IMR-90 (cell line): ENCODE measurements at regions not wholly inside any gene's neighbourhood (a gene's known extent, or its start where the extent isn't known, plus 50 kb on each side); places are given as distances from the start of the nearest gene placed in this dataset.

Source experiments
- ATAC-seq: fragments of 200-7000 bp; cut with Tn5 transposase; 2 replicates; pipeline ENCODE4 v1.9.1; 2020; ENCODE audit warnings: low read depth, mild to moderate bottlenecking, moderate library complexity
- BruUV-seq: library from RNA; stranded (reverse); fragments of 400-500 nt; replicated peaks from 2 replicates; lab custom pipeline; 2021; lab: Mats Ljungman, UMichigan
- CTCF ChIA-PET: fragments of 300-600 bp; formaldehyde crosslinking; extraction: SDS; loops from one replicate; lab custom pipeline; 2021; ENCODE audit warnings: antibody characterized with exemption; lab: Yijun Ruan, JAX
- POLR2A ChIA-PET: fragments of 300-600 bp; sonication (Branson Sonifier 250); formaldehyde crosslinking; loops from one replicate; lab custom pipeline; 2022; ENCODE audit warnings: antibody characterized with exemption; ENCODE audit not compliant: unreplicated experiment; lab: Charles Lee
- DNase-seq: peaks from one replicate; pipeline ENCODE4 v3.0.0; 2013
- H2AFZ ChIP-seq: replicated peaks from 2 replicates; pipeline ENCODE3; 2013; ENCODE audit warnings: low read length, mild to moderate bottlenecking; ENCODE audit not compliant: poor library complexity
- H2AK5ac ChIP-seq: 2 replicates; pipeline ENCODE4 v1.6.1; 2013; ENCODE audit warnings: low read depth, low read length, inconsistent platforms
- H2AK9ac ChIP-seq: replicated peaks from 2 replicates; pipeline ENCODE3; 2013; ENCODE audit warnings: mild to moderate bottlenecking, low read depth, low read length, moderate library complexity; ENCODE audit not compliant: poor library complexity
- H2BK120ac ChIP-seq: 2 replicates; pipeline ENCODE4 v1.6.1; 2013; ENCODE audit warnings: low read depth, low read length, inconsistent platforms
- H2BK15ac ChIP-seq: 3 replicates; pipeline ENCODE4 v1.6.1; 2013; ENCODE audit warnings: low read depth, low read length, inconsistent platforms
- H2BK20ac ChIP-seq: 2 replicates; pipeline ENCODE4 v1.6.1; 2013; ENCODE audit warnings: low read depth, mild to moderate bottlenecking, inconsistent platforms, low read length, moderate library complexity
- H2BK5ac ChIP-seq: 2 replicates; pipeline ENCODE4 v1.6.1; 2013; ENCODE audit warnings: mild to moderate bottlenecking, low read depth, low read length, inconsistent platforms; ENCODE audit not compliant: poor library complexity, severe bottlenecking
- H3K14ac ChIP-seq: replicated peaks from 2 replicates; pipeline ENCODE4 v1.6.1; 2013; ENCODE audit warnings: low read depth, low read length, inconsistent platforms
- H3K18ac ChIP-seq: 2 replicates; pipeline ENCODE4 v1.6.1; 2013; ENCODE audit warnings: low read depth, low read length, control low read depth
- H3K23ac ChIP-seq: 2 replicates; pipeline ENCODE4 v1.6.1; 2013; ENCODE audit warnings: low read depth, low read length, inconsistent platforms
- H3K27ac ChIP-seq: 2 replicates; pipeline ENCODE4 v1.5.1; 2013; ENCODE audit warnings: mild to moderate bottlenecking, control low read depth, low read length; ENCODE audit not compliant: insufficient read depth
- H3K27me3 ChIP-seq: 2 replicates; pipeline ENCODE4 v1.6.1; 2013; ENCODE audit warnings: low read length; ENCODE audit not compliant: control insufficient read depth, insufficient read depth
- H3K36me3 ChIP-seq: 2 replicates; pipeline ENCODE4 v1.6.1; 2013; ENCODE audit warnings: low read length, mixed read lengths; ENCODE audit not compliant: control insufficient read depth, insufficient read depth
- H3K4ac ChIP-seq: 2 replicates; pipeline ENCODE4 v1.6.1; 2013; ENCODE audit warnings: low read depth, low read length, inconsistent platforms
- H3K4me1 ChIP-seq: 2 replicates; pipeline ENCODE4 v1.6.1; 2013; ENCODE audit warnings: low read length, mixed read lengths; ENCODE audit not compliant: control insufficient read depth, insufficient read depth
- H3K4me2 ChIP-seq: 2 replicates; pipeline ENCODE4 v1.6.1; 2013; ENCODE audit warnings: low read depth, mild to moderate bottlenecking, control low read depth, low read length, moderate library complexity
- H3K4me3 ChIP-seq: 2 replicates; pipeline ENCODE4 v1.5.1; 2013; ENCODE audit warnings: low read depth, mild to moderate bottlenecking, control low read depth, low read length, moderate library complexity; ENCODE audit not compliant: insufficient read depth
- H3K56ac ChIP-seq: 2 replicates; pipeline ENCODE4 v1.6.1; 2013; ENCODE audit warnings: low read length, inconsistent platforms; ENCODE audit not compliant: insufficient read depth; ENCODE audit errors: extremely low read depth
- H3K79me1 ChIP-seq, 2 experiments: 2 replicates each; pipeline ENCODE4 v1.6.1; 2013; ENCODE audit warnings: low read length in 2 of 2, inconsistent platforms in 1 of 2, low read depth in 1 of 2
- H3K9ac ChIP-seq: 2 replicates; pipeline ENCODE4 v1.6.1; 2013; ENCODE audit warnings: low read depth, low read length, control low read depth
- H3K9me1 ChIP-seq: 2 replicates; pipeline ENCODE4 v1.6.1; 2013; ENCODE audit warnings: low read length, inconsistent platforms; ENCODE audit not compliant: insufficient read depth
- H3K9me3 ChIP-seq: 2 replicates; pipeline ENCODE4 v1.6.1; 2013; ENCODE audit warnings: low read length; ENCODE audit not compliant: control insufficient read depth, insufficient read depth
- H4K20me1 ChIP-seq: 2 replicates; pipeline ENCODE4 v1.6.1; 2013; ENCODE audit warnings: low read length, inconsistent platforms; ENCODE audit not compliant: insufficient read depth
- H4K5ac ChIP-seq: 2 replicates; pipeline ENCODE4 v1.6.1; 2013; ENCODE audit warnings: mild to moderate bottlenecking, low read depth, low read length, control low read depth
- H4K8ac ChIP-seq, 2 experiments: 2 replicates each; pipeline ENCODE4 v1.6.1; 2013; ENCODE audit warnings: low read depth in 2 of 2, low read length in 2 of 2, control low read depth in 1 of 2, inconsistent platforms in 1 of 2
- H4K91ac ChIP-seq: 2 replicates; pipeline ENCODE4 v1.6.1; 2013; ENCODE audit warnings: low read depth, low read length, inconsistent platforms; ENCODE audit not compliant: insufficient read depth
- CEBPB ChIP-seq: IDR thresholded peaks from 2 replicates; pipeline ENCODE4 v1.6.1; 2012; ENCODE audit warnings: low read depth, low read length, improper control_type of control experiment
- CHD1 ChIP-seq: IDR thresholded peaks from 2 replicates; pipeline ENCODE4 v1.6.1; 2012; ENCODE audit warnings: low read depth, low read length, improper control_type of control experiment
- FOS ChIP-seq: fragments of 150-350 bp; IDR thresholded peaks from 2 replicates; pipeline ENCODE4 v1.6.1; 2016; ENCODE audit warnings: low read depth, low read length
- MAFK ChIP-seq: IDR thresholded peaks from 2 replicates; pipeline ENCODE4 v1.6.1; 2012; ENCODE audit warnings: low read depth, low read length, improper control_type of control experiment
- MAZ ChIP-seq: IDR thresholded peaks from 2 replicates; pipeline ENCODE4 v1.6.1; 2012; ENCODE audit warnings: low read depth, mild to moderate bottlenecking, low read length, improper control_type of control experiment, moderate library complexity, borderline replicate concordance
- NFE2L2 ChIP-seq: fragments of 150-350 bp; IDR thresholded peaks from 2 replicates; pipeline ENCODE4 v1.6.1; 2016; ENCODE audit warnings: low read depth, mild to moderate bottlenecking, low read length
- POLR2A ChIP-seq: IDR thresholded peaks from 2 replicates; pipeline ENCODE4 v1.6.1; 2012; ENCODE audit warnings: mild to moderate bottlenecking, low read depth, low read length
- RAD21 ChIP-seq: IDR thresholded peaks from 2 replicates; pipeline ENCODE4 v1.6.1; 2012; ENCODE audit warnings: low read length, improper control_type of control experiment
- RFX5 ChIP-seq: IDR thresholded peaks from 2 replicates; pipeline ENCODE4 v1.8.0; 2012; ENCODE audit warnings: low read depth, mild to moderate bottlenecking, low read length, moderate library complexity
- WGBS, 2 experiments: methylation state at CpG; one replicate each; pipeline versions ENCODE4 v1.1.5 to v1.1.7; 2013; ENCODE audit warnings: missing lambda C conversion rate in 2 of 2; ENCODE audit not compliant: insufficient read length in 1 of 2; ENCODE audit errors: extremely low coverage in 2 of 2; 5-methylcytosine and 5-hydroxymethylcytosine counted together
- dilution Hi-C: fragments of 300-500 bp; cut with HindIII; formaldehyde crosslinking; loops from one replicate; pipeline ENCODE4 v1.14.3; 2018; ENCODE audit warnings: low sequenced_read_pairs; ENCODE audit not compliant: unreplicated experiment
- in situ Hi-C: fragments of 300-500 bp; cut with MboI; formaldehyde crosslinking; loops from 3 replicates; pipeline ENCODE4 v1.14.3; 2019; ENCODE audit warnings: low sequenced_read_pairs, inconsistent platforms, mixed read lengths
- intact Hi-C: fragments of 100-400 bp; cut with micrococcal nuclease; formaldehyde crosslinking; loops from 2 replicates; pipeline ENCODE4 v1.10.0; 2022
- TF ChIP-seq, protein P1 (sequence below): fragments of 150-350 bp; IDR thresholded peaks from 2 replicates; pipeline ENCODE4 v1.6.1; 2017; ENCODE audit warnings: mild to moderate bottlenecking, antibody characterized with exemption, low read length, low read depth

DNA sequence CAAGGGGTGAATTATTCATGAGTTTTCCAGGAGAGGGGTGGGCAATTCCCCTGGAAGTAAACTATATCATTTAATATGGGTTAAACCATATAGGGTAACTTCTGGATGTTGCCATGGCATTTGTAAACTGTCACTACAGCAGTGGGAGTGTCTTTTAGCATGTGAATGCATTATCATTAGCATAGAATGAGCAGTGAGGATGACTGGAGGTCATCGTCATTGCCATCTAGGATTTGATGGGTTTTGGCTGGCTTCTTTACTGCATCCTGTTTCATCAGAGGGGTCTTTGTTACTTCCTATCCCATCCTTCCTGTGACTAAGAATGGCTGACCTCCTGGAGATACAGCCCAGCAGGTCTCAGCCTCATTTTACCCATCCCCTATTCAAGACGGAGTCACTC, 139.5 kb upstream of the PRKCQ start:
- H3K36me3 ChIP-seq = no peaks in the 10 kb centered on the region
- peaks cover 13% of the 10 kb centered on the region for H3K9me1 ChIP-seq
- H2AK5ac ChIP-seq = 0 out of 2 replicates have a peak overlapping the region, but pooled peaks have one; percentile 0
- no peak overlapping the region for H2AFZ ChIP-seq
- no peak overlapping the region for H3K4me3 ChIP-seq
- no peak overlapping the region for H2AK9ac ChIP-seq
- POLR2A ChIA-PET = no interaction called here
- TF ChIP-seq RAD21 (no peak), CHD1 (no peak), NFE2L2 (no peak), MAFK (no peak), RFX5 (no peak), FOS (no peak), CEBPB (no peak), MAZ (no peak), POLR2A (no peak)
- TF ChIP-seq, protein P1, sequence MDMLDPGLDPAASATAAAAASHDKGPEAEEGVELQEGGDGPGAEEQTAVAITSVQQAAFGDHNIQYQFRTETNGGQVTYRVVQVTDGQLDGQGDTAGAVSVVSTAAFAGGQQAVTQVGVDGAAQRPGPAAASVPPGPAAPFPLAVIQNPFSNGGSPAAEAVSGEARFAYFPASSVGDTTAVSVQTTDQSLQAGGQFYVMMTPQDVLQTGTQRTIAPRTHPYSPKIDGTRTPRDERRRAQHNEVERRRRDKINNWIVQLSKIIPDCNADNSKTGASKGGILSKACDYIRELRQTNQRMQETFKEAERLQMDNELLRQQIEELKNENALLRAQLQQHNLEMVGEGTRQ = no peak
- H2BK20ac ChIP-seq = peak overlapping the region; percentile 24; the same call in 1 of the 2 replicates
- CTCF ChIA-PET = no interaction called here
- no peak overlapping the region for H3K27ac ChIP-seq
- no peaks in the 10 kb centered on the region for H3K9me3 ChIP-seq
- dilution Hi-C loops = no loop called here
- no peaks in the 10 kb centered on the region for H4K20me1 ChIP-seq
- H3K9ac ChIP-seq = no peak overlapping the region
- no peak for ATAC-seq
- intact Hi-C loops = no loop called here
- no peak overlapping the region for H4K5ac ChIP-seq
- H3K27me3 ChIP-seq = no peaks in the 10 kb centered on the region
- no peaks in the 10 kb centered on the region for H3K79me1 ChIP-seq
- WGBS, 2 experiments = 100% methylated on average over 1 of the region's 2 CpGs; no CpG with 5 or more reads in 1 of the 2 experiments
- no peak overlapping the region for H4K91ac ChIP-seq
- H3K56ac ChIP-seq = no peak overlapping the region
- H3K4me1 ChIP-seq = peaks cover 12% of the 10 kb centered on the region
- H3K23ac ChIP-seq = no peak overlapping the region
- H3K4me2 ChIP-seq = no peak overlapping the region
- in situ Hi-C loops = no loop called here
- BruUV-seq = no TSS peak
- no peak for DNase-seq
- H4K8ac ChIP-seq = no peak overlapping the region
- no peak overlapping the region for H3K18ac ChIP-seq
- H2BK5ac ChIP-seq = no peak overlapping the region
- H3K4ac ChIP-seq = 0 out of 2 replicates have a peak overlapping the region, but pooled peaks have one; percentile 7
- H2BK120ac ChIP-seq = no peak overlapping the region
- H2BK15ac ChIP-seq = peak overlapping the region; percentile 1; the same call in 1 of the 3 replicates
- H3K14ac ChIP-seq = no peak overlapping the region
